HCT116 (cell line): ENCODE measurements at regions not wholly inside any gene's neighbourhood (a gene's known extent, or its start where the extent isn't known, plus 50 kb on each side); places are given as distances from the start of the nearest gene placed in this dataset.

Experiments
- ATAC-seq: fragments of 200-7000 bp; cut with Tn5 transposase; 2 replicates; pipeline ENCODE4 v1.9.1; 2020; ENCODE audit warnings: mild to moderate bottlenecking, moderate library complexity
- BruUV-seq: library from RNA; stranded (reverse); fragments of 400-500 nt; replicated peaks from 2 replicates; lab custom pipeline; 2021; lab: Mats Ljungman, UMichigan
- CTCF ChIA-PET: fragments of 300-600 bp; sonication (Branson Sonifier 250); formaldehyde crosslinking; loops from one replicate; lab custom pipeline; 2021; ENCODE audit warnings: antibody characterized with exemption; lab: Charles Lee
- POLR2A ChIA-PET: fragments of 300-600, 350-600 bp; sonication (Branson Sonifier 250); formaldehyde crosslinking; loops from one replicate; lab custom pipeline; 2021; ENCODE audit warnings: antibody characterized with exemption; lab: Charles Lee
- RAD21 ChIA-PET, 2 experiments: fragments of 300-600 bp; sonication (Branson Sonifier 250); formaldehyde crosslinking; loops; one replicate each; lab custom pipeline; 2023; ENCODE audit warnings: low total read pairs in 2 of 2; ENCODE audit not compliant: uncharacterized antibody in 2 of 2, unreplicated experiment in 2 of 2, low non-redundant PET in 1 of 2; lab: Charles Lee
- DNase-seq: peaks from one replicate; pipeline ENCODE4 v3.0.0-alpha.2; 2010; ENCODE audit warnings: low read depth, low spot score
- H2AFZ ChIP-seq: fragments of 200-600 bp; shearing (Covaris generic), sonication (generic); 2 replicates; pipeline ENCODE4 v1.6.1; 2017; ENCODE audit warnings: low read depth, mixed run types, mixed read lengths, antibody characterized with exemption, low read length; ENCODE audit not compliant: poor library complexity, severe bottlenecking
- H3K27ac ChIP-seq: 2 replicates; pipeline ENCODE4 v1.5.1; 2012; ENCODE audit warnings: low read depth, low read length
- H3K27me3 ChIP-seq: fragments of 200-600 bp; sonication (generic); 2 replicates; pipeline ENCODE4 v1.6.1; 2016; ENCODE audit warnings: mixed run types, low read length, mixed read lengths; ENCODE audit not compliant: insufficient read depth
- H3K36me3 ChIP-seq, 2 experiments: fragments of 200-500 bp in 1 of 2; fragments of 200-600 bp in 1 of 2; sonication (Bioruptor generic) in 1 of 2; sonication (generic) in 1 of 2; 2 replicates each; pipeline versions ENCODE4 v1.5.1 to v1.6.1; 2014 to 2016; ENCODE audit warnings: low read length in 2 of 2, inconsistent platforms in 1 of 2, mixed read lengths in 1 of 2, mixed run types in 1 of 2; ENCODE audit not compliant: insufficient read depth in 2 of 2, control insufficient read depth in 1 of 2
- H3K4me1 ChIP-seq, 2 experiments: fragments of 200-600 bp in 1 of 2; sonication (generic) in 1 of 2; 2 replicates each; pipeline versions ENCODE4 v1.5.1 to v1.6.1; 2012 to 2017; ENCODE audit warnings: low read length in 2 of 2, inconsistent platforms in 1 of 2, mild to moderate bottlenecking in 1 of 2, mixed read lengths in 1 of 2, mixed run types in 1 of 2, moderate library complexity in 1 of 2; ENCODE audit not compliant: insufficient read depth in 2 of 2, control insufficient read depth in 1 of 2
- H3K4me2 ChIP-seq: fragments of 200-600 bp; sonication (generic); 2 replicates; pipeline ENCODE4 v1.6.1; 2017; ENCODE audit warnings: mixed run types, low read length, mixed read lengths
- H3K4me3 ChIP-seq, 2 experiments: fragments of 200-600 bp in 1 of 2; sonication (generic) in 1 of 2; replicated peaks in 1 of 2; 2 replicates each; pipeline ENCODE4 v1.5.1; 2011 to 2016; ENCODE audit warnings: low read length in 2 of 2, control low read depth in 1 of 2, low read depth in 1 of 2, mild to moderate bottlenecking in 1 of 2, mixed read lengths in 1 of 2, mixed run types in 1 of 2
- H3K79me2 ChIP-seq: fragments of 200-600 bp; sonication (generic); 2 replicates; pipeline ENCODE4 v1.6.1; 2017; ENCODE audit warnings: mild to moderate bottlenecking, mixed run types, low read length, moderate library complexity, mixed read lengths; ENCODE audit not compliant: insufficient read depth
- H3K9ac ChIP-seq: fragments of 200-600 bp; sonication (generic); 2 replicates; pipeline ENCODE4 v1.6.1; 2016; ENCODE audit warnings: low read length, mixed read lengths
- H3K9me2 ChIP-seq: fragments of 200-600 bp; sonication (generic), shearing (Covaris generic); 2 replicates; pipeline ENCODE4 v1.6.1; 2017; ENCODE audit warnings: mixed run types, mild to moderate bottlenecking, moderate library complexity; ENCODE audit not compliant: insufficient read depth
- H3K9me3 ChIP-seq, 2 experiments: fragments of 200-500 bp in 1 of 2; fragments of 200-600 bp in 1 of 2; sonication (Bioruptor generic) in 1 of 2; sonication (generic) in 1 of 2; 2 replicates each; pipeline ENCODE4 v1.6.1; 2014 to 2017; ENCODE audit warnings: low read length in 2 of 2, mixed read lengths in 2 of 2, inconsistent platforms in 1 of 2, low read depth in 1 of 2, mild to moderate bottlenecking in 1 of 2, mixed run types in 1 of 2, moderate library complexity in 1 of 2; ENCODE audit not compliant: control insufficient read depth in 1 of 2, insufficient read depth in 1 of 2
- H4K20me1 ChIP-seq: fragments of 200-600 bp; sonication (generic), shearing (Covaris generic); 2 replicates; pipeline ENCODE4 v1.6.1; 2017; ENCODE audit warnings: mixed run types, mild to moderate bottlenecking, moderate library complexity; ENCODE audit not compliant: insufficient read depth
- ATF3 ChIP-seq: IDR thresholded peaks from 2 replicates; pipeline ENCODE4 v1.6.1; 2012
- CBX3 ChIP-seq: IDR thresholded peaks from 2 replicates; pipeline ENCODE4 v1.6.1; 2012; ENCODE audit warnings: low read depth
- CEBPB ChIP-seq: IDR thresholded peaks from 2 replicates; pipeline ENCODE4 v1.6.1; 2012; ENCODE audit warnings: low read depth
- EGR1 ChIP-seq: IDR thresholded peaks from 2 replicates; pipeline ENCODE4 v1.6.1; 2012; ENCODE audit warnings: low read depth
- ELF1 ChIP-seq: IDR thresholded peaks from 2 replicates; pipeline ENCODE4 v1.6.1; 2012; ENCODE audit warnings: low read depth, borderline replicate concordance
- EZH2 ChIP-seq: fragments of 200-600 bp; sonication (generic); IDR thresholded peaks from 2 replicates; pipeline ENCODE4 v1.6.1; 2017; ENCODE audit warnings: antibody characterized with exemption, mixed run types
- EZH2phosphoT487 ChIP-seq: fragments of 200-600 bp; IDR thresholded peaks from 2 replicates; pipeline ENCODE4 v1.6.1; 2018; ENCODE audit warnings: antibody characterized with exemption, borderline replicate concordance
- JUND ChIP-seq: IDR thresholded peaks from 2 replicates; pipeline ENCODE4 v1.6.1; 2012
- MAX ChIP-seq: IDR thresholded peaks from 2 replicates; pipeline ENCODE4 v1.6.1; 2012
- POLR2A ChIP-seq: IDR thresholded peaks from 2 replicates; pipeline ENCODE4 v1.7.0; 2011; ENCODE audit warnings: borderline replicate concordance; ENCODE audit not compliant: insufficient read depth, insufficient read length; ENCODE audit errors: extremely low read depth
- RAD21 ChIP-seq: IDR thresholded peaks from 2 replicates; pipeline ENCODE4 v1.6.1; 2012; ENCODE audit warnings: low read depth, mild to moderate bottlenecking
- REST ChIP-seq: IDR thresholded peaks from 2 replicates; pipeline ENCODE4 v1.6.1; 2012; ENCODE audit warnings: low read depth
- SIN3A ChIP-seq: IDR thresholded peaks from 2 replicates; pipeline ENCODE4 v1.6.1; 2012; ENCODE audit warnings: low read depth
- TCF7L2 ChIP-seq: IDR thresholded peaks from 2 replicates; pipeline ENCODE4 v1.7.0; 2011; ENCODE audit warnings: borderline replicate concordance, inconsistent platforms; ENCODE audit not compliant: insufficient read depth, insufficient read length; ENCODE audit errors: extremely low read depth
- YY1 ChIP-seq: IDR thresholded peaks from 2 replicates; pipeline ENCODE4 v1.6.1; 2011; ENCODE audit warnings: low read length, low read depth, moderate library complexity, mild to moderate bottlenecking; ENCODE audit not compliant: insufficient replicate concordance; ENCODE audit errors: extremely low read depth
- ZBTB33 ChIP-seq: IDR thresholded peaks from 2 replicates; pipeline ENCODE4 v1.6.1; 2011; ENCODE audit warnings: mild to moderate bottlenecking, low read length, moderate library complexity; ENCODE audit not compliant: insufficient replicate concordance; ENCODE audit errors: extremely low read depth
- ZFX ChIP-seq: fragments of 450-650 bp; IDR thresholded peaks from 2 replicates; pipeline ENCODE4 v1.6.1; 2017
- ZNF274 ChIP-seq: fragments of 200-500 bp; sonication (Bioruptor generic); IDR thresholded peaks from 2 replicates; pipeline ENCODE4 v1.6.1; 2014; ENCODE audit warnings: mild to moderate bottlenecking, low read depth, low read length, inconsistent platforms
- intact Hi-C: fragments of 100-400 bp; cut with micrococcal nuclease; formaldehyde crosslinking; loops from 2 replicates; pipeline ENCODE4 v1.10.0; 2022

DNA sequence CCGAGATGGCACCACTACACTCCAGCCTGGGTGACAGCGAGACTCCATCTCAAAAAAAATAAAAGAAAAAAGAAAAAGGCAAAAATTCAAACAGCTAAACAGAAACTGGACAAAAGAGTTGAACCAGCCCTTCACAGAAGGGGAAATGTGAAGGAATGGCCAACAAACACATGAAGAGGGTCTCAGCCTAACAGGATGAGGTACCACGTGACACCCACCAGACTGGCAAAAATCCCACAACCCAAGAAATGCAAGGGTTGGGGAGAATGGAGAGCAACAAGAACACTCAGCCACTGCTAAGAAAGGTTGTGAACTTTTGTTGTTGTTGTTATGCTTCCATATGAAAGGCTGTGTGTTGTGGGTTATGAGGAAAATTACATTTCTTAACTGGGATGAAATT is 357.7 kb downstream of the PREX1 start:
- ChIA-PET POLR2A (no interaction called here), RAD21 (no interaction called here), CTCF (no interaction called here)
- intact Hi-C loops, result loop anchor here (10.0 kb wide), 1 partner anchor 55 kb away; no protein-coding TSS in a partner anchor
- Histone ChIP-seq H3K27me3 (peaks cover 50% of the 10 kb centered on the region), H3K9ac (no peak overlapping the region), H3K4me3 (no peak overlapping the region), H2AFZ (no peak overlapping the region), H3K4me2 (no peak overlapping the region), H3K36me3 (no peaks in the 10 kb centered on the region), H3K9me3 (no peaks in the 10 kb centered on the region), H3K9me2 (0 out of 2 replicates have a peak, but pooled peaks cover 3% of the 10 kb centered on the region), H4K20me1 (no peaks in the 10 kb centered on the region), H3K79me2 (no peaks in the 10 kb centered on the region), H3K4me1 (no peaks in the 10 kb centered on the region), H3K27ac (no peak overlapping the region)
- TF ChIP-seq CEBPB (no peak), CBX3 (no peak), MAX (no peak), EGR1 (no peak), EZH2 (no peak), ZBTB33 (no peak), REST (no peak), ZNF274 (no peak), EZH2phosphoT487 (no peak), JUND (no peak), TCF7L2 (no peak), POLR2A (no peak), ELF1 (no peak), YY1 (no peak), ZFX (no peak), ATF3 (no peak), SIN3A (no peak), RAD21 (no peak)
- ATAC-seq, result no peak
- DNase-seq, result no peak
- BruUV-seq, result no TSS peak
